ENCODE measurements at regions not wholly inside any gene's neighbourhood (a gene's known extent, or its start where the extent isn't known, plus 50 kb on each side); places are given as distances from the start of the nearest gene placed in this dataset.

DNA sequence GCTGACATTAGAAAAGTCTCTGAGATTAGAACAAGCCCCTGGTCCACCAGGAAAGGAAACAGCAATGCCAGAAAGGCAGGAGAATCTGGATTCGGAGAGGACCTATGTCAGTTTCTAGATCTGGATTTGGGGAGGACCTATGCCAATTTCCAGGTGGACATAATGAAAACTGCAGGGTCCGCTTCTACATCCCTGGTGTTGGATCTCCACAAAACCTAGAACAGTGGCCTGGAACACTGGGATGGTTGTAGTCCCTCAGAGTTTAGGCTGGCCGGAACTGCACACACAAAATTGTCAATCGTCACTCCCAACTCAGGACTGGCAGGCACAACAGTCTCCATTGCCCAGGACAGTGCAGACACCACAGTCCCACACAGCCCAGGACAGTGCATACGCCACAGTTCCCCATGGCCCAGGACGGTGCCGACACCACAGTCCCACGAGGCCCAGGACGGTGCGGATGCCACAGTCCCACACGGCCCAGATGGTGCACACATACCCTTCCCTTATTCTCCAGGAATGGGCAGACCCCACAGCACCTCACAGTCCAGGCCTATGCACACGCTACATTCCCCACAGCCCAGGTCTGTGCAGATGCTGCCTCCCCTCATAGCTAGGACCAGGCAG lies 341.7 kb downstream of the UQCRFS1 start:
- TF ChIP-seq, protein P1, sequence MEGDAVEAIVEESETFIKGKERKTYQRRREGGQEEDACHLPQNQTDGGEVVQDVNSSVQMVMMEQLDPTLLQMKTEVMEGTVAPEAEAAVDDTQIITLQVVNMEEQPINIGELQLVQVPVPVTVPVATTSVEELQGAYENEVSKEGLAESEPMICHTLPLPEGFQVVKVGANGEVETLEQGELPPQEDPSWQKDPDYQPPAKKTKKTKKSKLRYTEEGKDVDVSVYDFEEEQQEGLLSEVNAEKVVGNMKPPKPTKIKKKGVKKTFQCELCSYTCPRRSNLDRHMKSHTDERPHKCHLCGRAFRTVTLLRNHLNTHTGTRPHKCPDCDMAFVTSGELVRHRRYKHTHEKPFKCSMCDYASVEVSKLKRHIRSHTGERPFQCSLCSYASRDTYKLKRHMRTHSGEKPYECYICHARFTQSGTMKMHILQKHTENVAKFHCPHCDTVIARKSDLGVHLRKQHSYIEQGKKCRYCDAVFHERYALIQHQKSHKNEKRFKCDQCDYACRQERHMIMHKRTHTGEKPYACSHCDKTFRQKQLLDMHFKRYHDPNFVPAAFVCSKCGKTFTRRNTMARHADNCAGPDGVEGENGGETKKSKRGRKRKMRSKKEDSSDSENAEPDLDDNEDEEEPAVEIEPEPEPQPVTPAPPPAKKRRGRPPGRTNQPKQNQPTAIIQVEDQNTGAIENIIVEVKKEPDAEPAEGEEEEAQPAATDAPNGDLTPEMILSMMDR (IDR thresholded peaks at IDR 0.05 in 8 of 11, conservative IDR thresholded peaks at IDR 0.05 in 3 of 11) = no peak
- TF ChIP-seq POLR2AphosphoS5 (IDR thresholded peaks at IDR 0.05) = no peak

Measured in spleen (tissue), 7 donors.